ENCODE measurements at regions not wholly inside any gene's neighbourhood (a gene's known extent, or its start where the extent isn't known, plus 50 kb on each side); places are given as distances from the start of the nearest gene placed in this dataset.
A peak's percentile ranks its signal among the peaks of the same experiment; 100 is the strongest.

GRCh38 chr2:15730545-15731212 lies 139.0 kb downstream of the DDX1 start:
- no peaks in the 10 kb centered on the region for H3K27me3 ChIP-seq (ENCODE audit: insufficient read depth, poor library complexity, severe bottlenecking)
- DNase-seq (ENCODE audit: low read depth in 1 of 2, low spot score in 1 of 2), result peak; percentile 8 to 34
- no peak overlapping the region for H3K4me3 ChIP-seq (replicated peaks; ENCODE audit: insufficient read depth, low read length)
- TF ChIP-seq, protein P1, sequence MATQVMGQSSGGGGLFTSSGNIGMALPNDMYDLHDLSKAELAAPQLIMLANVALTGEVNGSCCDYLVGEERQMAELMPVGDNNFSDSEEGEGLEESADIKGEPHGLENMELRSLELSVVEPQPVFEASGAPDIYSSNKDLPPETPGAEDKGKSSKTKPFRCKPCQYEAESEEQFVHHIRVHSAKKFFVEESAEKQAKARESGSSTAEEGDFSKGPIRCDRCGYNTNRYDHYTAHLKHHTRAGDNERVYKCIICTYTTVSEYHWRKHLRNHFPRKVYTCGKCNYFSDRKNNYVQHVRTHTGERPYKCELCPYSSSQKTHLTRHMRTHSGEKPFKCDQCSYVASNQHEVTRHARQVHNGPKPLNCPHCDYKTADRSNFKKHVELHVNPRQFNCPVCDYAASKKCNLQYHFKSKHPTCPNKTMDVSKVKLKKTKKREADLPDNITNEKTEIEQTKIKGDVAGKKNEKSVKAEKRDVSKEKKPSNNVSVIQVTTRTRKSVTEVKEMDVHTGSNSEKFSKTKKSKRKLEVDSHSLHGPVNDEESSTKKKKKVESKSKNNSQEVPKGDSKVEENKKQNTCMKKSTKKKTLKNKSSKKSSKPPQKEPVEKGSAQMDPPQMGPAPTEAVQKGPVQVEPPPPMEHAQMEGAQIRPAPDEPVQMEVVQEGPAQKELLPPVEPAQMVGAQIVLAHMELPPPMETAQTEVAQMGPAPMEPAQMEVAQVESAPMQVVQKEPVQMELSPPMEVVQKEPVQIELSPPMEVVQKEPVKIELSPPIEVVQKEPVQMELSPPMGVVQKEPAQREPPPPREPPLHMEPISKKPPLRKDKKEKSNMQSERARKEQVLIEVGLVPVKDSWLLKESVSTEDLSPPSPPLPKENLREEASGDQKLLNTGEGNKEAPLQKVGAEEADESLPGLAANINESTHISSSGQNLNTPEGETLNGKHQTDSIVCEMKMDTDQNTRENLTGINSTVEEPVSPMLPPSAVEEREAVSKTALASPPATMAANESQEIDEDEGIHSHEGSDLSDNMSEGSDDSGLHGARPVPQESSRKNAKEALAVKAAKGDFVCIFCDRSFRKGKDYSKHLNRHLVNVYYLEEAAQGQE (IDR thresholded peaks at IDR 0.05; ENCODE audit: insufficient replicate concordance, low read depth), result no peak
- TF ChIP-seq CTCF (IDR thresholded peaks at IDR 0.05; ENCODE audit: insufficient read depth, low read length) (no peak), POLR2AphosphoS5 (IDR thresholded peaks at IDR 0.05; ENCODE audit: low read depth) (no peak), SPI1 (IDR thresholded peaks at IDR 0.05; ENCODE audit: borderline replicate concordance, low read depth) (no peak), GABPA (IDR thresholded peaks at IDR 0.05; ENCODE audit: low read depth) (no peak)
- no peak overlapping the region for H3K27ac ChIP-seq (replicated peaks)

DNA sequence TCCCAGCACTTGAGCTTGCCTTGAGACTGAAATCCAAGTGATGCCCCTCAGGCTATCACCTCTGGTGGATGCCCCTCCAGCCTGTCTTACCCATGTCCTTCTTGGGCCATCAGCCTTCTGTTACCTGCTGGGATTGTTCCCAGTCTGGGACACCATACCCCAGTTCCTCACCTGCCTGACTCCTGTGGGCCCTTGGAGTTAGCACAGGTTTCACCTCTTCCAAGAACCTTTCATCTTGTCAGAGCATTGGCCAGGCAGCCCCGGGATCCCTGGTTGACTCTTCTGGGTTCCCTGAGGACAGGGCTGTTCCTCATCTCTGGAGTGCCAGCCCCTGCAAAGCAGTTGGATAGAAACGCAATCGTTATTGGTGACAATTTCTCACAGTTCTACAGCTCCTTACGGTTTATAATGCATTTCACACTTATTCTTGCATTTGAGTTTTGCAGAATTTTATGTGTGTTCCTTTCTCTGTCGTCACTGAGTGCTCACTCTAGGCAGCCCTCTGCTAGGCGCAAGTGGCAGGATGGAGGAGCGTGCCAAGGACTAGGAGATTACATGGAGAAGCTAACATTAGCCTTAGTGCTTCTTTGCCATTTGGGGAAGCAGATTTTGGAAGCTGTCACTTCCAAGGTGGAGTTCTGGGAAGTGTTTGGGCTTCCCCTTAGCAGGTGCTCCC lies 139.7 kb downstream of the DDX1 start:
- H3K27ac ChIP-seq (replicated peaks), result no peak overlapping the region

DNA sequence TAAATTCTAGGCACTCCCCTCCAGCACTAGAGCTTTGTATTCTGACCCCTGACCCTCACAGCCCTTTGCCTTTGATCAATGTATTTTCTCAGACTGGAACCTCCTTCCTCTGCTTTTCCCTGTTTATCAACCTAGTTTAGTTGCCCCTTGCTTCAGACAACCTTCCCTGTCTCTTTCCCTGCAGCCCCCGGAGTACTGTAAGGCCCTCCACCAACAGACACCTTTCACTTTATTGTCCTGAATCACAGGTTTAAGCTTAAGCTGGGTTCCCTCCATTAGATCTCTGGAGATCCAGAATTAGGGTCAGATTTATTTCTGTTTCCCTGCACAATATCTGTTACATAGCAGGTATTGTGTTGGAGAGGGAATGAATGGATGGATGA lies 140.2 kb downstream of the DDX1 start:
- H3K4me3 ChIP-seq (replicated peaks; ENCODE audit: insufficient read depth, low read length), result no peak overlapping the region
- no peak for DNase-seq (ENCODE audit: low read depth in 1 of 2, low spot score in 1 of 2)
- H3K27ac ChIP-seq (replicated peaks), result no peak overlapping the region
- TF ChIP-seq CTCF (IDR thresholded peaks at IDR 0.05; ENCODE audit: insufficient read depth, low read length), result no peak
- no peak for TF ChIP-seq GABPA (IDR thresholded peaks at IDR 0.05; ENCODE audit: low read depth)
- TF ChIP-seq SPI1 (IDR thresholded peaks at IDR 0.05; ENCODE audit: borderline replicate concordance, low read depth), result no peak
- TF ChIP-seq, protein P1 (IDR thresholded peaks at IDR 0.05; ENCODE audit: insufficient replicate concordance, low read depth), result no peak
- no peak for TF ChIP-seq POLR2AphosphoS5 (IDR thresholded peaks at IDR 0.05; ENCODE audit: low read depth)
- no peaks in the 10 kb centered on the region for H3K27me3 ChIP-seq (ENCODE audit: insufficient read depth, poor library complexity, severe bottlenecking)

More for the DNA sequence above, 139.7 kb downstream of the DDX1 start:
- Histone ChIP-seq H3K4me3 (replicated peaks; ENCODE audit: insufficient read depth, low read length) (no peak overlapping the region), H3K27me3 (ENCODE audit: insufficient read depth, poor library complexity, severe bottlenecking) (no peaks in the 10 kb centered on the region)
- no peak for TF ChIP-seq SPI1 (IDR thresholded peaks at IDR 0.05; ENCODE audit: borderline replicate concordance, low read depth)
- TF ChIP-seq GABPA (IDR thresholded peaks at IDR 0.05; ENCODE audit: low read depth), result no peak
- TF ChIP-seq POLR2AphosphoS5 (IDR thresholded peaks at IDR 0.05; ENCODE audit: low read depth), result no peak
- TF ChIP-seq, protein P1 (IDR thresholded peaks at IDR 0.05; ENCODE audit: insufficient replicate concordance, low read depth), result no peak
- TF ChIP-seq CTCF (IDR thresholded peaks at IDR 0.05; ENCODE audit: insufficient read depth, low read length), result no peak
- no peak for DNase-seq (ENCODE audit: low read depth in 1 of 2, low spot score in 1 of 2)

Measured in HL-60 (cell line).